ENCODE measurements at regions not wholly inside any gene's neighbourhood (a gene's known extent, or its start where the extent isn't known, plus 50 kb on each side); places are given as distances from the start of the nearest gene placed in this dataset.

GRCh38 chr2:188117706-188118105 lies 174.0 kb upstream of the GULP1 start:
- DNase-seq, result no peak
- intact Hi-C loops (cut with DNase I), result no loop called here

GRCh38 chr2:188118431-188118830 lies 173.2 kb upstream of the GULP1 start:
- DNase-seq, result no peak
- intact Hi-C loops (cut with DNase I), result no loop called here

GRCh38 chr2:188119112-188119838 lies 172.4 kb upstream of the GULP1 start:
- intact Hi-C loops (cut with DNase I), result no loop called here
- DNase-seq, result no peak

- DNase-seq, result no peak
- intact Hi-C loops (cut with DNase I), result no loop called here
These were observed 168.7 kb upstream of the GULP1 start for GRCh38 chr2:188122985-188123384.

- DNase-seq, result no peak
These were observed 162.0 kb upstream of the GULP1 start for GRCh38 chr2:188129677-188130076.

GRCh38 chr2:188130317-188130716 lies 161.4 kb upstream of the GULP1 start:
- DNase-seq, result no peak
- intact Hi-C loops (cut with DNase I), result no loop called here

More at GRCh38 chr2:188129677-188130076, 162.0 kb upstream of the GULP1 start:
- intact Hi-C loops (cut with DNase I), result no loop called here

- no peak for DNase-seq
These were observed 160.4 kb upstream of the GULP1 start for GRCh38 chr2:188131281-188131680.

GRCh38 chr2:188132385-188132784 lies 159.3 kb upstream of the GULP1 start:
- intact Hi-C loops (cut with DNase I), result no loop called here
- peak in 7 of 10 donors; percentile 15 to 88 (median 41) for DNase-seq

More at GRCh38 chr2:188131281-188131680, 160.4 kb upstream of the GULP1 start:
- intact Hi-C loops (cut with DNase I), result no loop called here

- intact Hi-C loops (cut with DNase I), result no loop called here
- no peak for DNase-seq
These were observed 157.4 kb upstream of the GULP1 start for GRCh38 chr2:188134241-188134640.

- DNase-seq, result no peak
- intact Hi-C loops (cut with DNase I), result no loop called here
These were observed 153.4 kb upstream of the GULP1 start for GRCh38 chr2:188138313-188138712.

GRCh38 chr2:188142088-188142487 lies 149.6 kb upstream of the GULP1 start:
- intact Hi-C loops (cut with DNase I), result no loop called here
- DNase-seq, result no peak

- intact Hi-C loops (cut with DNase I), result no loop called here
- no peak for DNase-seq
These were observed 148.9 kb upstream of the GULP1 start for GRCh38 chr2:188142636-188143295.

GRCh38 chr2:188145885-188146284 lies 145.8 kb upstream of the GULP1 start:
- no peak for DNase-seq
- intact Hi-C loops (cut with DNase I), result no loop called here

GRCh38 chr2:188146888-188147287 lies 144.8 kb upstream of the GULP1 start:
- intact Hi-C loops (cut with DNase I), result no loop called here
- no peak for DNase-seq

- intact Hi-C loops (cut with DNase I), result no loop called here
- DNase-seq, result no peak
These were observed 140.0 kb upstream of the GULP1 start for GRCh38 chr2:188151670-188152069.

GRCh38 chr2:188158337-188159100 lies 133.2 kb upstream of the GULP1 start:
- DNase-seq, result no peak
- intact Hi-C loops (cut with DNase I), result no loop called here

- intact Hi-C loops (cut with DNase I), result no loop called here
- no peak for DNase-seq
These were observed 132.2 kb upstream of the GULP1 start for GRCh38 chr2:188159484-188159883.

- intact Hi-C loops (cut with DNase I), result no loop called here
- DNase-seq, result no peak
These were observed 121.3 kb upstream of the GULP1 start for GRCh38 chr2:188170356-188170755.

- DNase-seq, result no peak
- intact Hi-C loops (cut with DNase I), result no loop called here
These were observed 115.1 kb upstream of the GULP1 start for GRCh38 chr2:188176620-188177019.

GRCh38 chr2:188181067-188181838 lies 110.4 kb upstream of the GULP1 start:
- intact Hi-C loops (cut with DNase I), result no loop called here

GRCh38 chr2:188181884-188182283 lies 109.8 kb upstream of the GULP1 start:
- no peak for DNase-seq
- intact Hi-C loops (cut with DNase I), result no loop called here

More at GRCh38 chr2:188181067-188181838, 110.4 kb upstream of the GULP1 start:
- DNase-seq, result no peak

Measured in posterior cingulate gyrus (tissue), 11 donors.